PC-3 (cell line): ENCODE measurements at regions not wholly inside any gene's neighbourhood (a gene's known extent, or its start where the extent isn't known, plus 50 kb on each side); places are given as distances from the start of the nearest gene placed in this dataset.
"Not testable (repeated sequence)": the region's sequence is repeated elsewhere in the genome, so short reads cannot be mapped to it uniquely, and the experiment has no call there.

Experiments
- ATAC-seq: fragments of 200-7000 bp; cut with Tn5 transposase; 2 replicates; pipeline ENCODE4 v1.9.1; 2020; ENCODE audit warnings: mild to moderate bottlenecking, moderate library complexity
- BruUV-seq: library from RNA; stranded (reverse); fragments of 400-500 nt; replicated peaks from 2 replicates; lab custom pipeline; 2021; lab: Mats Ljungman, UMichigan
- CTCF ChIA-PET: fragments of 300-600 bp; sonication (Branson Sonifier 250); formaldehyde crosslinking; loops from one replicate; lab custom pipeline; 2022; ENCODE audit warnings: antibody characterized with exemption; lab: Charles Lee
- POLR2A ChIA-PET: fragments of 300-600 bp; sonication (Branson Sonifier 250); formaldehyde crosslinking; loops from one replicate; lab custom pipeline; 2022; ENCODE audit warnings: antibody characterized with exemption; ENCODE audit not compliant: unreplicated experiment; lab: Charles Lee
- DNase-seq: peaks from one replicate; pipeline ENCODE4 v3.0.0-alpha.2; 2015
- H2AFZ ChIP-seq: fragments of 300-600 bp; sonication (generic); 2 replicates; pipeline ENCODE4 v1.6.0; 2016; ENCODE audit warnings: antibody characterized with exemption, low read length
- H3F3A ChIP-seq: fragments of 300-600 bp; sonication (generic); one replicate; pipeline ENCODE4 v1.6.0; 2017; ENCODE audit warnings: antibody characterized with exemption, low read length, control low read depth, mild to moderate bottlenecking; ENCODE audit not compliant: unreplicated experiment
- H3K27ac ChIP-seq: fragments of 300-600 bp; sonication (generic); 2 replicates; pipeline ENCODE4 v1.5.1; 2016; ENCODE audit warnings: mild to moderate bottlenecking, low read length
- H3K27me3 ChIP-seq: fragments of 300-600 bp; sonication (generic); 2 replicates; pipeline ENCODE4 v1.6.1; 2016; ENCODE audit warnings: low read length, mixed read lengths
- H3K36me3 ChIP-seq: fragments of 300-600 bp; sonication (generic); 2 replicates; pipeline ENCODE4 v1.6.1; 2016; ENCODE audit warnings: low read depth, mixed run types, low read length, mixed read lengths
- H3K4me1 ChIP-seq: fragments of 300-600 bp; sonication (generic); 2 replicates; pipeline ENCODE4 v1.5.1; 2016; ENCODE audit warnings: low read length; ENCODE audit not compliant: insufficient read depth
- H3K4me2 ChIP-seq: fragments of 300-600 bp; sonication (generic); 2 replicates; pipeline ENCODE4 v1.6.0; 2016; ENCODE audit warnings: low read length
- H3K4me3 ChIP-seq: fragments of 300-600 bp; sonication (generic); 2 replicates; pipeline ENCODE4 v1.5.1; 2016; ENCODE audit warnings: mild to moderate bottlenecking, low read length, mixed read lengths
- H3K79me2 ChIP-seq: fragments of 300-600 bp; sonication (generic); 2 replicates; pipeline ENCODE4 v1.6.1; 2017; ENCODE audit warnings: low read length, mixed read lengths
- H3K9ac ChIP-seq: fragments of 300-600 bp; sonication (generic); 2 replicates; pipeline ENCODE4 v1.6.0; 2016; ENCODE audit warnings: mild to moderate bottlenecking, low read length
- H3K9me2 ChIP-seq: fragments of 300-600 bp; sonication (generic); replicated peaks from 2 replicates; pipeline ENCODE4 v1.6.1; 2016; ENCODE audit warnings: mixed run types, low read length, mixed read lengths
- H3K9me3 ChIP-seq: fragments of 300-600 bp; sonication (generic); 2 replicates; pipeline ENCODE4 v1.6.1; 2016; ENCODE audit warnings: low read length, mixed read lengths
- H4K20me1 ChIP-seq: fragments of 300-600 bp; sonication (generic); 2 replicates; pipeline ENCODE4 v1.6.1; 2016; ENCODE audit warnings: low read length, mixed read lengths
- EZH2 ChIP-seq: fragments of 300-600 bp; sonication (generic); IDR thresholded peaks from one replicate; pipeline ENCODE4 v1.6.1; 2017; ENCODE audit warnings: antibody characterized with exemption, mild to moderate bottlenecking, low read length; ENCODE audit not compliant: unreplicated experiment
- EZH2phosphoT487 ChIP-seq: fragments of 300-600 bp; sonication (generic); IDR thresholded peaks from 2 replicates; pipeline ENCODE4 v1.6.1; 2018; ENCODE audit warnings: mild to moderate bottlenecking, antibody characterized with exemption, low read length, borderline replicate concordance
- intact Hi-C: fragments of 100-400 bp; cut with micrococcal nuclease; formaldehyde crosslinking; loops from 2 replicates; pipeline ENCODE4 v1.9.0; 2023
- TF ChIP-seq, protein P1 (sequence below): fragments of 300-600 bp; sonication (generic); conservative IDR thresholded peaks from 2 replicates; pipeline ENCODE4 v1.5.1; 2017; ENCODE audit warnings: antibody characterized with exemption, low read depth, mild to moderate bottlenecking, low read length

DNA sequence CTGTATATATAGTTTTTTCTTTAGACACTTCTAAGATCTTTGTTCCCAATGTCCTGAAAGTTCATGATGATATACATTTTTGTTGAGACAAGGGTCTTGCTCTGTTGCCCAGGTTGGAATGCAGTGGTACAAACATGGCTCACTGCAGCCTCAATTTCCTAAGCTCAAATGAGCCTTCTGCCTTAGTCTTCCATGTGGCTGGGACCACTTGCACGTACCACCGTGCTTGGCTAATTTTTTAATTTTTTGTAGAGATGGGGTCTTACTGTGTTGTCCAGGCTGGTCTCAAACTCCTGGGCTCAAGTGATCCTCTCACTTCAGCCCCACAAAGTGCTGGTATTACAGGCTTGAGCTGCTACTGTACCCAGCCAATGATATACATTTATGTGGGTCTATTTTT lies 132.9 kb upstream of the BCOR start:
- TF ChIP-seq, protein P1, sequence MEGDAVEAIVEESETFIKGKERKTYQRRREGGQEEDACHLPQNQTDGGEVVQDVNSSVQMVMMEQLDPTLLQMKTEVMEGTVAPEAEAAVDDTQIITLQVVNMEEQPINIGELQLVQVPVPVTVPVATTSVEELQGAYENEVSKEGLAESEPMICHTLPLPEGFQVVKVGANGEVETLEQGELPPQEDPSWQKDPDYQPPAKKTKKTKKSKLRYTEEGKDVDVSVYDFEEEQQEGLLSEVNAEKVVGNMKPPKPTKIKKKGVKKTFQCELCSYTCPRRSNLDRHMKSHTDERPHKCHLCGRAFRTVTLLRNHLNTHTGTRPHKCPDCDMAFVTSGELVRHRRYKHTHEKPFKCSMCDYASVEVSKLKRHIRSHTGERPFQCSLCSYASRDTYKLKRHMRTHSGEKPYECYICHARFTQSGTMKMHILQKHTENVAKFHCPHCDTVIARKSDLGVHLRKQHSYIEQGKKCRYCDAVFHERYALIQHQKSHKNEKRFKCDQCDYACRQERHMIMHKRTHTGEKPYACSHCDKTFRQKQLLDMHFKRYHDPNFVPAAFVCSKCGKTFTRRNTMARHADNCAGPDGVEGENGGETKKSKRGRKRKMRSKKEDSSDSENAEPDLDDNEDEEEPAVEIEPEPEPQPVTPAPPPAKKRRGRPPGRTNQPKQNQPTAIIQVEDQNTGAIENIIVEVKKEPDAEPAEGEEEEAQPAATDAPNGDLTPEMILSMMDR = no peak
- Histone ChIP-seq H3F3A (no peaks in the 10 kb centered on the region), H3K9me3 (no peaks in the 10 kb centered on the region), H2AFZ (no peak overlapping the region), H3K36me3 (no peaks in the 10 kb centered on the region), H3K4me3 (no peak overlapping the region), H3K27ac (no peak overlapping the region), H3K27me3 (no peaks in the 10 kb centered on the region), H3K79me2 (no peaks in the 10 kb centered on the region), H3K9ac (no peak overlapping the region), H3K9me2 (no peaks in the 10 kb centered on the region), H3K4me2 (no peak overlapping the region), H4K20me1 (no peaks in the 10 kb centered on the region), H3K4me1 (no peaks in the 10 kb centered on the region)
- DNase-seq = no peak
- ATAC-seq = no peak
- CTCF ChIA-PET = no interaction called here
- no TSS peak for BruUV-seq
- intact Hi-C loops = no loop called here
- POLR2A ChIA-PET = no interaction called here

DNA sequence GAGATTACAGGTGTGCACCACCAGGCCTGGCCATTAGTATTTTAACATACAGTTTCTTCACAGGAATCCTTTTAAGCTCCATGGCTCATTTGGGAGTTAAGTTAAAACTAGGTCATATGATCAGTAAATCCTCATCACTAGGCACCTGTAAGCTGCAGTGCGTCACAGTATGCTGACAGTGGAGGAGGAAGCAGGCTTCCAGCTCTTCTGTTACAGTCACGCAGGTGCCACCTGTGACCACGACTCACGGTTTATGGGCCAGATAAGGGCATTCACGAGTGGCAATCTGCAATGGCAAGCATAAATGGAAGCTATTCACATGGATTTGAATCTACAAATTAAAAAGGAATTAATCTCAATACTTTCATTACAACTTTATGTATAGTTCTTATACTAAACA lies 129.4 kb upstream of the BCOR start:
- no TSS peak for BruUV-seq
- intact Hi-C loops = no loop called here

DNA sequence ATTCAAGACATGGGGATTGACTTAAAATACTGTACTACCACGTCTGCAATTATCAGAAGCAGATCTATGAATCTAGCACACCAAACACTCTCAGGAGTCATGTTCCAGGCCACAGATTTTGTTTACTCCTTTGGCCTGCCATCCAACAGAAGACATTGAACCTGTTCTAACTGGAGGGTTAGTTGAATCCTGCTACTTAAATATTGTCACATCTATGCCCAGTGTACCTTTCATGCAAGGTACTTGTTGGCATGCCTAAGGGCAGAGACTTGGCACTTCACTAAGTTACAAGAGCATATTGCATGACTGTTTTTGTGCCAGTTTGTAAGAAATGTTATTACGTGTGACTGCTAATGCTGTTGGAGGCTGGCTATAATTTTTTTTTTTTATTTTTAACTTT lies 126.9 kb upstream of the BCOR start:
- H3K79me2 ChIP-seq = no peaks in the 10 kb centered on the region
- H3K27me3 ChIP-seq = no peaks in the 10 kb centered on the region
- H3K36me3 ChIP-seq = no peaks in the 10 kb centered on the region
- TF ChIP-seq EZH2 (no peak), EZH2phosphoT487 (no peak)
- TF ChIP-seq, protein P1 = no peak
- CTCF ChIA-PET = no interaction called here
- no peak for ATAC-seq
- POLR2A ChIA-PET = no interaction called here
- no peaks in the 10 kb centered on the region for H3K4me1 ChIP-seq
- no peak overlapping the region for H3K27ac ChIP-seq
- no peak overlapping the region for H3K9ac ChIP-seq
- H4K20me1 ChIP-seq = no peaks in the 10 kb centered on the region
- no peak overlapping the region for H3K4me3 ChIP-seq
- BruUV-seq = no TSS peak
- intact Hi-C loops = no loop called here
- no peaks in the 10 kb centered on the region for H3K9me2 ChIP-seq
- no peak overlapping the region for H2AFZ ChIP-seq
- no peak for DNase-seq
- H3F3A ChIP-seq = no peaks in the 10 kb centered on the region
- no peaks in the 10 kb centered on the region for H3K9me3 ChIP-seq
- no peak overlapping the region for H3K4me2 ChIP-seq

More for the DNA sequence above, 129.4 kb upstream of the BCOR start:
- Histone ChIP-seq H4K20me1 (no peaks in the 10 kb centered on the region), H2AFZ (no peak overlapping the region), H3K36me3 (no peaks in the 10 kb centered on the region), H3K27ac (no peak overlapping the region), H3K79me2 (no peaks in the 10 kb centered on the region), H3K9me2 (no peaks in the 10 kb centered on the region), H3F3A (no peaks in the 10 kb centered on the region), H3K4me2 (no peak overlapping the region), H3K9me3 (no peaks in the 10 kb centered on the region), H3K4me1 (no peaks in the 10 kb centered on the region), H3K27me3 (no peaks in the 10 kb centered on the region), H3K9ac (no peak overlapping the region), H3K4me3 (no peak overlapping the region)
- DNase-seq (no peak), ATAC-seq (no peak)
- ChIA-PET CTCF (no interaction called here), POLR2A (no interaction called here)
- TF ChIP-seq EZH2phosphoT487 (no peak), EZH2 (no peak)
- TF ChIP-seq, protein P1 = no peak

DNA sequence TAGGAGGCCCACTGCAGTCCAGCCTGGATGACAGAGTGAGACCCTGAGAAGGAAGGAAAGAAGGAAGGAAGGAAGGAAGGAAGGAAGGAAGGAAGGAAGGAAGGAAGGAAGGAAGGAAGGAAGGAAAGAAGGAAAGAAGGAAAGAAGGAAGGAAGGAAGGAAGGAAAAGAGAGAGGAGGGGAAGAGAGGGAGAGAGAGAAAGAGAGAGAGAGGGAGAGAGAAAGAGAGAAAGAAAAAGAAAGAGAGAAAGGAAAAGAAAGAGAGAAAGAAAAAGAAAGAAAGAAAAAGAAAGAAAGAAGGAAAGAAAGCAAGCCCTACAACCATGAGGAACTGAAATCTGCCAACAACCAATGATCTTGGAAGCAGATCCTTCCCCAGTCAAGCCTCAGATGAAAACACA lies 124.9 kb upstream of the BCOR start:
- H2AFZ ChIP-seq, BruUV-seq, H3K27me3 ChIP-seq, H3K9ac ChIP-seq, CTCF ChIA-PET, H3F3A ChIP-seq, H3K9me2 ChIP-seq, H4K20me1 ChIP-seq, H3K4me1 ChIP-seq, H3K36me3 ChIP-seq, ATAC-seq, POLR2A ChIA-PET, H3K4me3 ChIP-seq, H3K9me3 ChIP-seq, intact Hi-C loops, H3K27ac ChIP-seq, H3K79me2 ChIP-seq, DNase-seq, H3K4me2 ChIP-seq: not testable (repeated sequence)
